GM13977 (cell line): ENCODE measurements at regions not wholly inside any gene's neighbourhood (a gene's known extent, or its start where the extent isn't known, plus 50 kb on each side); places are given as distances from the start of the nearest gene placed in this dataset.

Source experiments
- DNase-seq: peaks from one replicate; pipeline ENCODE4 v3.0.0; 2012; ENCODE audit warnings: low spot score
- in situ Hi-C: fragments of 300-500 bp; cut with MboI; formaldehyde crosslinking; loops from one replicate; pipeline ENCODE4 v1.12.0; 2022; ENCODE audit warnings: low sequenced_read_pairs, low pct_unique_long_range_greater_than_20kb, mixed read lengths, inconsistent platforms; ENCODE audit not compliant: unreplicated experiment
- TF ChIP-seq, protein P1 (sequence below): IDR thresholded peaks from 2 replicates; pipeline ENCODE4 v1.5.1; 2012; ENCODE audit warnings: mild to moderate bottlenecking, control low read depth; ENCODE audit not compliant: insufficient read depth; ENCODE audit errors: extremely low read depth, missing control alignments

DNA sequence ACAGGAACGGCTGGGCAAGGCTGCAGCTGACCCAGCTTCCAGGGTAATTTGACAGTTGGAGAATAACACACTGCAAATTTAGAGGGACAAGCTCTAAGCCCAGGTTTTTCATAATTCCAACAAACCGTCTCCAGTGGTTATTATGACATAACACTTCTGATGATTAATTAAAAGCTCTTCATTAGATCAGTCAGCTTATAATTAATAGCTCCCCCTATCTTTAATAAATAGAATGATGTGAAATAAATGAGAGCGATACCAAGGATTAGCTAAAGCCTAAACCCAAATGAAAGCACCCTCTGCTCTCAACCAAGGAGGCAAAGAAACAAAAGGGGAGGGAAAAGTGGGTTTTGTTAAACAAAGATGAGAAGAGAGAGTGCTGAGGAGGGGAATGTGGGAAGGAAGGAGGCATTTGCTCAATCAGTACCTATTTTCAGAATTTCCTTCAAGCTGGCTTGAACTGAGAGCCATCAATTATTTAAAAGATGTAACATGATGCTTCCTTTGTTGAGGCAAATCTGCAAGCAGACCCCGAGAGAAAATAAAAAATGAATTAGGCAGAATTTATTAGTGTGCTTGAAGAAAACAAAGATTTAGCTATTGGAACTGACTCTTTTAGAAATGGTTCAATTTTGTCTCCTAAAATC lies 221.8 kb upstream of the ESRRG start:
- DNase-seq = no peak
- in situ Hi-C loops = no loop called here
- TF ChIP-seq, protein P1, sequence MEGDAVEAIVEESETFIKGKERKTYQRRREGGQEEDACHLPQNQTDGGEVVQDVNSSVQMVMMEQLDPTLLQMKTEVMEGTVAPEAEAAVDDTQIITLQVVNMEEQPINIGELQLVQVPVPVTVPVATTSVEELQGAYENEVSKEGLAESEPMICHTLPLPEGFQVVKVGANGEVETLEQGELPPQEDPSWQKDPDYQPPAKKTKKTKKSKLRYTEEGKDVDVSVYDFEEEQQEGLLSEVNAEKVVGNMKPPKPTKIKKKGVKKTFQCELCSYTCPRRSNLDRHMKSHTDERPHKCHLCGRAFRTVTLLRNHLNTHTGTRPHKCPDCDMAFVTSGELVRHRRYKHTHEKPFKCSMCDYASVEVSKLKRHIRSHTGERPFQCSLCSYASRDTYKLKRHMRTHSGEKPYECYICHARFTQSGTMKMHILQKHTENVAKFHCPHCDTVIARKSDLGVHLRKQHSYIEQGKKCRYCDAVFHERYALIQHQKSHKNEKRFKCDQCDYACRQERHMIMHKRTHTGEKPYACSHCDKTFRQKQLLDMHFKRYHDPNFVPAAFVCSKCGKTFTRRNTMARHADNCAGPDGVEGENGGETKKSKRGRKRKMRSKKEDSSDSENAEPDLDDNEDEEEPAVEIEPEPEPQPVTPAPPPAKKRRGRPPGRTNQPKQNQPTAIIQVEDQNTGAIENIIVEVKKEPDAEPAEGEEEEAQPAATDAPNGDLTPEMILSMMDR = no peak

DNA sequence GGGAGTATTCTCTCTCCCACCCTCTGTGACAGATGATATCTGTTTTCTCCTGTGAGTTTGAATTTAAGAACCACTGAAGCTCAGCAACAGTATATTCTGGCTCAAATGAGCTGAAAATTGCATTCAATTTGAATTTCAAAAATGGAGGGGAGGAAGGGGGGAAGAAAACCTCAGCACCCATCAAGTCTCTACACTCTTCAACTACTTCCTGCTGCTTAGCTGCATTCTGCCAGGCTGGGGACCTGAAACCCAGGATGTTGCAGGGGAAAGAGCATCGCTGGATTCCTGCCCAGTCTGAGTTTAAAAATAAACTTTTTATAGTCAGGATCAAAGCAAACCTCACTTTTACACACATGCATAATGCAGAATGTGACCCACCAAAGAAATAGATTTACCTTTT lies 214.3 kb upstream of the ESRRG start:
- no peak for DNase-seq
- TF ChIP-seq, protein P1 = no peak
- in situ Hi-C loops = no loop called here

DNA sequence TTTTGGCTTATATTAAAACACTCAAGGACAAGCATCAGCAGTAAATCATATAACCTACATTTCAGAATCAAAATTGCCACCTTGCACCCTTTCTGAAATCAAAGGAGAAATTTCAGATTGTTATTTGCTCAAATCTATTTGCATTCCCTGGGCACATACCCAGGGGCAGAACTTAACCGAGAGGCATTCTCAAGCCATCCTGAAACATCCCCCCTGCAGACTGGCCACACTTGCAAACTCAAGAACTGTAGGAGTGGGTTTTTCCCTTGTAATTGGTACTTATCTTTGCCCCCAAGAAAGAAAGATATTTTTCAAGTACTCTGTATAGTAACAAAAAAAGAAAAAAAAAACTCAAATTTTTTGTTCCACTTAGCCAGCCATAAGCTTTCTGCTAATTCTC lies 213.6 kb upstream of the ESRRG start:
- no peak for DNase-seq
- in situ Hi-C loops = no loop called here
- TF ChIP-seq, protein P1 = no peak

DNA sequence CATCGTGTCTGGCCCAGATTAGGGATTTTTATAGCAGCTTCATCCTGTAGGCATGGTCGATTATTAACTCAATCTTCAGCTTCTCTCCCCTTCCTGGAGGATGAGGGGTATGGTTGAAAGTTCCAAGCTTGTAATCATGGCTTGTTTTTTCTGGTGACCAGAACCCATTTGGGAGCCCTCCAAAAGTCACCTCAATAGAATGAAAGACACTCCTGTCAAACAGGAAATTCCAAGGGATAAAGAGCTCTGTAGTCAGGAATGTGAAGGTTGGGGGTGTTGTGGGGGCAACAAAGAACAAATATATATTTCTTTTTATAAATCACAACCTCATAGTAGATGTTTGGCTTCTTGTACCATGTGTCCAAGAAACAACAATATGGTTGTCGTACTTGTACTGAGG lies 212.7 kb upstream of the ESRRG start:
- in situ Hi-C loops = no loop called here
- TF ChIP-seq, protein P1 = no peak

DNA sequence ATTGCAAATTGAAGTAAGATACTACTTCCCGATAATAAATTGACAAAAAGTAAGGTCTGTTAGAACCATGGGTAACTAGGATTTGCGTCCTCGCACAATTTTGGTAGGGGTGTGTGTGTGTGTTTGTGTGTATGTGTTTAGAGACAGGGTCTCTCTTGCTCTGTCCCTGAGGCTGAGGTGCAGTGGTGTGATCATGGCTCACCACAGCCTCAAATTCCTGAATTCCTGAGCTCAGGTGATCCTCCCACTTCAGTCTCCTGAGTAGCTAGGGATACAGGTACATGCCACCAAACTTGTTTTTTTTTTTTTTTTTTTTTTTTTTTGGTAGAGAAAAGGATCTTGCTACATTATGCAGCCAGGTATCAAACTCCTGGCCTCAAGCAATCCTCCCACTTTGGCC lies 209.2 kb upstream of the ESRRG start:
- in situ Hi-C loops = no loop called here
- TF ChIP-seq, protein P1 = no peak
- no peak for DNase-seq

More for the DNA sequence above, 212.7 kb upstream of the ESRRG start:
- DNase-seq = no peak

DNA sequence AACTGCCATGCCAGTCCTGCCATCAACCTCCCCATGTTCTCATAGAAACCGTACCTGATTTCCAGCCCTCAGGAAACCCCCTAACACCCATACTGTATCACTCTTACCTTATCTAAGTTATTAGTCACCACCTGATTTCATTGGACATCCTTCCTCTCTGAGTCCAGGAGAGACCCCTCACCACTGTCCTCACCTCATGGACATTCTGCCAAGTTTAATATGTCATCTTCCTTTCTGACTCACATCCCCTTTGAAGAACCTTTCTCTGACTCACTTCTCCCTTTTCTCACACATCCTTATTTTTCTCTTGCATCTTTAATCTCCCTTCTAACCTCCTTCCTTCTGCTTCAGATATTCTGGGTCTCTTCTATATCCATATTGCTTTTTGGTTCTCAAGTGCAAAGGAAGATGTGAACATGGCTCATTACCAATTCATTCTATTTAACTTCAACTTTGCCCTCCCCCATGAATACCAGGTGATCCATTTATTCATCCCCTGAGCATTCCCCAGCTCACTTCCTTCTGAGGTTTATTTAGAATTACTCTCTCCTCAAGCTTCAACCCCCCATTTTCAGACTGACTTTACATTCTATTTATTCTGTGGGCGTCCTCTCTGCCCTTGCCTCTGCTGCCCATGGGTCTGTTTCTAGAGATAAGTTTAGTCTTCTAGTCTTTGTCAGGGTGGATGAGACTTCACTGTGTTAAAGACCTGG lies 206.8 kb upstream of the ESRRG start:
- in situ Hi-C loops = no loop called here

More for the DNA sequence above, 206.8 kb upstream of the ESRRG start:
- TF ChIP-seq, protein P1 = no peak
- no peak for DNase-seq
